ENCODE measurements at regions not wholly inside any gene's neighbourhood (a gene's known extent, or its start where the extent isn't known, plus 50 kb on each side); places are given as distances from the start of the nearest gene placed in this dataset.

DNA sequence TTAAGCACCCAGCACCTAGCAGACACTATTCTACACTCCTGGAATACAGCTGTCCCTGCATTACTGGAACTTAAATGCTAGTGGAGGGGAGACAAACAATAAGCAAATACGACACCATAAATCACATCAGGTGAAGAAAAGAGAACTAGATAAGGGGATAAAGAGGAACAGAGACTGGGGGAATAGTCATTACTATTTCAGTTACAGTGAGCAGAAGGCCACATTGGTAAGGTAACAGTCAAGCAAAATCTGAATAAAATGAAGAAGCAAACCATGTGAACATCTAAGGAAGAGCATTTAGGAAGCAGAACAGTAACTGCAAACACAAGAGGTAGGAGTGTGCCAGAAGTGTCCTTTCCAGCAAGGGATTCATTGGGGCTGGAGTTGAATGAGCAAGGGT lies 77.0 kb upstream of the PTPRM start:
- TF ChIP-seq EZH2 (IDR thresholded peaks at IDR 0.05; ENCODE audit: borderline replicate concordance, insufficient read depth, low read depth, low read length, poor library complexity, severe bottlenecking), result no peak
- TF ChIP-seq, protein P1, sequence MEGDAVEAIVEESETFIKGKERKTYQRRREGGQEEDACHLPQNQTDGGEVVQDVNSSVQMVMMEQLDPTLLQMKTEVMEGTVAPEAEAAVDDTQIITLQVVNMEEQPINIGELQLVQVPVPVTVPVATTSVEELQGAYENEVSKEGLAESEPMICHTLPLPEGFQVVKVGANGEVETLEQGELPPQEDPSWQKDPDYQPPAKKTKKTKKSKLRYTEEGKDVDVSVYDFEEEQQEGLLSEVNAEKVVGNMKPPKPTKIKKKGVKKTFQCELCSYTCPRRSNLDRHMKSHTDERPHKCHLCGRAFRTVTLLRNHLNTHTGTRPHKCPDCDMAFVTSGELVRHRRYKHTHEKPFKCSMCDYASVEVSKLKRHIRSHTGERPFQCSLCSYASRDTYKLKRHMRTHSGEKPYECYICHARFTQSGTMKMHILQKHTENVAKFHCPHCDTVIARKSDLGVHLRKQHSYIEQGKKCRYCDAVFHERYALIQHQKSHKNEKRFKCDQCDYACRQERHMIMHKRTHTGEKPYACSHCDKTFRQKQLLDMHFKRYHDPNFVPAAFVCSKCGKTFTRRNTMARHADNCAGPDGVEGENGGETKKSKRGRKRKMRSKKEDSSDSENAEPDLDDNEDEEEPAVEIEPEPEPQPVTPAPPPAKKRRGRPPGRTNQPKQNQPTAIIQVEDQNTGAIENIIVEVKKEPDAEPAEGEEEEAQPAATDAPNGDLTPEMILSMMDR (IDR thresholded peaks at IDR 0.05), result no peak
- Mint-ChIP-seq H3K4me1 (no peaks in the 10 kb centered on the region), H3K27me3 (no peaks in the 10 kb centered on the region), H3K4me3 (no peak overlapping the region), H3K9me3 (ENCODE audit: insufficient read depth) (peaks cover 3% of the 10 kb centered on the region), H3K27ac (no peak overlapping the region)
- intact Hi-C loops (cut with micrococcal nuclease), result no loop called here
- H3K4me2 ChIP-seq (replicated peaks; ENCODE audit: low read depth, low read length, poor library complexity, severe bottlenecking), result no peak overlapping the region
- H2AFZ ChIP-seq (ENCODE audit: insufficient read depth, low read depth, low read length, poor library complexity, severe bottlenecking), result no peak overlapping the region
- WGBS (ENCODE audit: insufficient coverage), result no CpG with 5 or more reads among the region's 1 CpG
- no peak overlapping the region for H3K9ac ChIP-seq (ENCODE audit: low read length)
- no peaks in the 10 kb centered on the region for H4K20me1 ChIP-seq (ENCODE audit: control insufficient read depth, insufficient read depth, low read length, poor library complexity, severe bottlenecking)
- no peak overlapping the region for H3K27ac ChIP-seq (ENCODE audit: low read length in 2 of 2)
- ChIA-PET POLR2A (no interaction called here), CTCF (no interaction called here)
- no peaks in the 10 kb centered on the region for H3K27me3 ChIP-seq (replicated peaks in 1 of 4; ENCODE audit: control extremely low read depth in 1 of 4, control insufficient read depth in 3 of 4, insufficient read depth in 4 of 4, low read length in 3 of 4)
- H3K79me2 ChIP-seq (ENCODE audit: control insufficient read depth, insufficient read depth, low read length), result no peaks in the 10 kb centered on the region
- no peaks in the 10 kb centered on the region for H3K36me3 ChIP-seq (replicated peaks in 1 of 2; ENCODE audit: control extremely low read depth in 1 of 2, control insufficient read depth in 1 of 2, extremely low read depth in 1 of 2, insufficient read depth in 2 of 2, low read length in 1 of 2)
- no peak for ATAC-seq (ENCODE audit: low read depth)
- H3K4me1 ChIP-seq (ENCODE audit: control insufficient read depth in 2 of 2, insufficient read depth in 2 of 2, low read length in 2 of 2), result no peaks in the 10 kb centered on the region
- no peak overlapping the region for H3K4me3 ChIP-seq (ENCODE audit: control extremely low read depth in 1 of 5, extremely low read depth in 1 of 5, insufficient read depth in 1 of 5, low read depth in 2 of 5, low read length in 4 of 5)
- H3K9me3 ChIP-seq (ENCODE audit: control extremely low read depth in 1 of 3, control insufficient read depth in 2 of 3, insufficient read depth in 1 of 3, low read length in 2 of 3), result no peaks in the 10 kb centered on the region
- no peak for DNase-seq

DNA sequence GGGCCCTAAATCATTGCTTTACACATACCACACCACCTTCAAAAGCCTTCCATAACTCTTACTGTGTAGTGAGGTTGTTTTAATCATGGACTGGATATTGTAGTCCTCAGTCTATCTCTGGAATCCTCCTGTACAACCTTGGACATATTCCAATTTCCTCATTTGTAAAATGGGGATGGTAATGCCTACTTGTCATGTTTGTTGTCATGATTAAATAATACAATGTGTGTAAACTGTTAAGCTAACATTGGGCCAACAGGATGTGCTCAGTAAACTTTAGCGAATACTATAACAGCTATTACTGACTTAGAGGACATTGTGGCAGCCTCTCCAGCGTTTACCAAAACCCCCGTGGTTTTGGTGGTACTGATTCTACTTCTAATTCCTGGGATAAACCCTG lies 74.7 kb upstream of the PTPRM start:
- Histone ChIP-seq H3K4me1 (ENCODE audit: control insufficient read depth in 2 of 2, insufficient read depth in 2 of 2, low read length in 2 of 2) (no peaks in the 10 kb centered on the region), H3K4me2 (replicated peaks; ENCODE audit: low read depth, low read length, poor library complexity, severe bottlenecking) (no peak overlapping the region), H3K79me2 (ENCODE audit: control insufficient read depth, insufficient read depth, low read length) (no peaks in the 10 kb centered on the region), H3K27ac (ENCODE audit: low read length in 2 of 2) (no peak overlapping the region), H3K36me3 (replicated peaks in 1 of 2; ENCODE audit: control extremely low read depth in 1 of 2, control insufficient read depth in 1 of 2, extremely low read depth in 1 of 2, insufficient read depth in 2 of 2, low read length in 1 of 2) (no peaks in the 10 kb centered on the region), H3K9me3 (ENCODE audit: control extremely low read depth in 1 of 3, control insufficient read depth in 2 of 3, insufficient read depth in 1 of 3, low read length in 2 of 3) (no peaks in the 10 kb centered on the region), H2AFZ (ENCODE audit: insufficient read depth, low read depth, low read length, poor library complexity, severe bottlenecking) (no peak overlapping the region), H4K20me1 (ENCODE audit: control insufficient read depth, insufficient read depth, low read length, poor library complexity, severe bottlenecking) (no peaks in the 10 kb centered on the region), H3K4me3 (ENCODE audit: control extremely low read depth in 1 of 5, extremely low read depth in 1 of 5, insufficient read depth in 1 of 5, low read depth in 2 of 5, low read length in 4 of 5) (no peak overlapping the region), H3K9ac (ENCODE audit: low read length) (no peak overlapping the region), H3K27me3 (replicated peaks in 1 of 4; ENCODE audit: control extremely low read depth in 1 of 4, control insufficient read depth in 3 of 4, insufficient read depth in 4 of 4, low read length in 3 of 4) (no peaks in the 10 kb centered on the region)
- Mint-ChIP-seq H3K27ac (no peak overlapping the region), H3K27me3 (no peaks in the 10 kb centered on the region), H3K4me3 (no peak overlapping the region), H3K9me3 (ENCODE audit: insufficient read depth) (peaks cover 3% of the 10 kb centered on the region), H3K4me1 (no peaks in the 10 kb centered on the region)
- WGBS (ENCODE audit: insufficient coverage), result 100% methylated on average over 1 of the region's 3 CpGs
- no peak for ATAC-seq (ENCODE audit: low read depth)
- POLR2A ChIA-PET, result no interaction called here
- no peak for DNase-seq
- intact Hi-C loops (cut with micrococcal nuclease), result no loop called here
- TF ChIP-seq, protein P1 (IDR thresholded peaks at IDR 0.05), result no peak
- no peak for TF ChIP-seq EZH2 (IDR thresholded peaks at IDR 0.05; ENCODE audit: borderline replicate concordance, insufficient read depth, low read depth, low read length, poor library complexity, severe bottlenecking)
- CTCF ChIA-PET, result no interaction called here
